Right hindlimb (tissue), 1 donor: ENCODE measurements at regions not wholly inside any gene's neighbourhood (a gene's known extent, or its start where the extent isn't known, plus 50 kb on each side); places are given as distances from the start of the nearest gene placed in this dataset.
"Not testable (repeated sequence)": the region's sequence is repeated elsewhere in the genome, so short reads cannot be mapped to it uniquely, and the experiment has no call there.

Source experiments
- DNase-seq: peaks from one replicate; pipeline ENCODE4 v3.0.0-alpha.2; 2018

DNA sequence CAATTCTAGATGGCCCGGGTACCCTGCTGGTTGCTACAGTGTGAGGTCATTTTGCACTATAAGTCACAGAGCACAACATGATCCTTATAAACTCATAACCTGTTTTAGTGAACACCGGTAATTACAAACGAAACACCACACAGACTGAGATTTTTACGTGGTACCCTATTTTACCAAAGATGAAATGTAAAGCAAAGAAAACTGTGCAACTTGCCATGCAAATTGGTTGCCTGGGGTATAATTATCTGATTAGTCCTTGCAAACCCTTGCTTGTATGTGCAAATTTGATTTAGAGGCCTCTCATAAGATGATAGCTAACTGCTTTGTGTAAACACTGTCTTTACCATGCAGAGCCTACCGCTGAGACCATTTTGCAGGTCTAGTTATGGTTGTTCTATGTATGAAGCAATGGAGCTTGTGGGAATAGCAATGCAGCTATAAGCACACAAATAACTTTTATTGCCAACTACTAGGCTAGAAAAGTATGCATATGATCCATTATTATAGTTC lies 372.1 kb upstream of the FAR2 start:
- DNase-seq, result no peak

DNA sequence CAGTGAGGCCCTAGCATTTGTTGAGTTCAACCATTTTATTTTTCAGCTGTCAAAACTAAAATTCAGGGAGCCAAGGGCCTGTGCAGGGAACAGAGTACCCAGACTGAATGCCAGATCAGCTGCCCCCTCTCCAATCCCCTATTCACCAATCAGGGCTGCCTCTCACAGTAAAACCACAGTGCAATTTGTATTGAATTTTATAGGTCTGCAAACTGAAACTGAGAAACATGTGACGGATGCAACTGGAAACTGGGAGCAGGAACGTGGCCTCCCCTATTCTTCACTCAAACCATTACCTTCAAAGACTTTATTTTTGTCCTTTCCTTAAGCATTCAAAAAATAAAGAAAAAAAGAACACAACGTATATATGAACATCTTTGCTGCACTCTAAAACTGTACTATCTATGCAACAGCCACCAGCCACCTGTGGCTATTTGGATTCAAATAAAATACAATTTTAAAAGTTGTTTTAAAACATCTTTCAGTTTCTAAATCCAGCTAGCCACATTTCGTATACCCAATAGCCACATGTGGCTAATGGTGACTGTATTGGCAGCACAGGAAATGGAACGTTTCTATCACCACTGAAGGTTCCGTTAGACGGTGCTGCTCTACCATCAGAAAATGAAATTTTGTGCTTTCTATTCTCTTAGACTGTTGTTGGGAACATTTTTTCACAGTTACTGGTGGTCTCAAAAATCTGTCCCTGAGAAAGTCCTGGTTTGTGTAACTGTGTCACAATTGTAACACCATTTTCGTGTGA lies 371.3 kb upstream of the FAR2 start:
- no peak for DNase-seq

- DNase-seq, result no peak
Measured at GRCh38 chr12:28780096-28780495, 369.0 kb upstream of the FAR2 start.

- no peak for DNase-seq
Measured at GRCh38 chr12:28780960-28781359, 368.1 kb upstream of the FAR2 start.

GRCh38 chr12:28781671-28782652 lies 367.1 kb upstream of the FAR2 start:
- DNase-seq, result no peak

GRCh38 chr12:28782812-28783211 lies 366.3 kb upstream of the FAR2 start:
- DNase-seq, result no peak

GRCh38 chr12:28787151-28787550 lies 361.9 kb upstream of the FAR2 start:
- DNase-seq, result no peak

DNA sequence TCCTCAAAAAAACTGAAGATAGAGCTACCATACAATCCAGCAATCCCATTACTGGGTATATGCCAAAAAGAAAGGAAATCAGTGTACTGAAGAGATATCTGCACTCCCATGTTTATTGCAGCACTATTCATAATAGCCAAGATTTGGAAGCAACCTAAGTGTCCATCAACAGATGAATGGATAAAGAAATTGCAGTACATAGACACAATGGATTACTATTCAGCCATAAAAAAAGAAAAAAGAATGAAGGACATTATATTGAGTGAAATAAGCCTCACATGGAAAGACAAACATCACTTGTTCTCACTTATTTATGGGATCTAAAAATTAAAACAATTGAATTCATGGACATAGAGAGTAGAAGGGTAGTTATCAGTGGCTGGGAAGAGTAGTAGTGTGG lies 360.8 kb upstream of the FAR2 start:
- not testable (repeated sequence) for DNase-seq

GRCh38 chr12:28793581-28794151 lies 355.4 kb upstream of the FAR2 start:
- DNase-seq, result no peak

DNA sequence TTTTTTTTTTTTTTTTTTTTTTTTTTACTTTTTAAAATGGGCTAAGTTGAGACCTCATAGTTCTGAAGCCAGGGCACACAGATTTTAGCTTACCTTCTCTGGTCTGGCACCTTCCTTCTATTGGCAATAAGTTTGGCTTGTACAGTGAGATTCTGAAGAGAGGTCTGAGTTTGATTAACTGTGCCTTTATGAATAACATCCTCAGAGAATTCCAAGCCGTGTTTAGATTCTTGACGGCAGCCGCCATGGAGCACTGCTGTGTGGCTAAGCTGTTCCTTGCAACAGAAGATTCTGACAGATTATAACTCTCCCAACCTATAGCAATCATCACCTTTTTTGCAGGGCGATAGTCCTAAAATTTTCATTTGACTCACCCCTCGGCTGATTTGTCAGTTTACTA lies 354.9 kb upstream of the FAR2 start:
- DNase-seq, result no peak

DNA sequence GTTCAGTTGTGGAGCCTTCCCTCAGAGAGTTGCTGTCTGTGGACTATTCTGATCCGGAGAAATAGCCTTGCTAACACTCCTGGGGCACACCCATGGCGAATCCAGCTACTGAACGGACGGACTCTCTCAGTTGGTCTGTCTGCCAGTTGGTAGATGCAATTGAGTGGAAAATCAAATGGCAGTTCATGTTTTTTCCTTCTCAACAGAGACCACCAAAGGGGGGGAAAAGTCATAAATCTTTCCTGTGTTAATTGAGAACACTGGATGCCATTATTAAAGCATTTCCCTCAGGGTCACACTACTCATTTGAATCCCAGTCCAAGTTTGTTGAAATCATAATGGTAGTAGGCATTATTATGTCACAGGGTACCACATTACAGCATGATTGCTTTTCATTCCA lies 354.3 kb upstream of the FAR2 start:
- DNase-seq, result no peak

GRCh38 chr12:28795311-28795710 lies 353.8 kb upstream of the FAR2 start:
- DNase-seq, result no peak

DNA sequence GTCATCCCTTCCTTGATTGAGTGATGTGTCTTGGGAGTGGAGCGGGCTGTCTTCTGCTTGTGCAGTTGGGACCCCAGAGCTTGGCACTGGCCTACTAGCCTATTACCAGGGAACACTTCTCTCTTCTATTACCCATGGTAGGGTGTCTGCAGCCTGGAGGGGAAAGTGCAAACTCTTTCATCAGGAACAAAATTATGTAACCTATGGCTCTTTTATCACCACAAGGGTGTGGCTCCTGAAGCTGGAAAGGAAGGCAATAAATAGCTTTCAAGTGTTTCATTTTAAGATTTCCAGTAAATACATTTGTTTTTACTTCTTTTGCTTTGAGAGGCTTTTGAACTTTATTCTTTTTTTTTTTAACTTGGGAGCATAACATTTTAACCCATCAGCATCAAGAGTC lies 349.7 kb upstream of the FAR2 start:
- DNase-seq, result no peak

DNA sequence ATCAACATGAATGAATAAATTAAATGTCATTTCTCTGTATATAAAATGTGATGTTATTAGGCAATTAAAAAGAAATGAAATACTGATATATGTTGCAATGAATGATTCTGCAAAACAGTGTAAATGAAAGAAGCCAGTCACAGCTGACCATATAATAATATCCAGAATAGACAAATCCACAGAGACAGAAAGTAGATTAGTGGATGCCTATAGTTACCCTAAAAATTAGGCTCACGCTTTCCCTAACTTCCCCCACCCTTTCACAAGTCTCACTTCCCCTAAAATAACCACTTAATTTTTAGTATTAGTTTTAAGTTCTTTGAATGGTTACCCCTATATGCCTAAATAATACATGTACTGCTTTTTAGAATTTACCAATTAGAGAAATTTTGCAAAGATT lies 348.9 kb upstream of the FAR2 start:
- DNase-seq, result no peak

DNA sequence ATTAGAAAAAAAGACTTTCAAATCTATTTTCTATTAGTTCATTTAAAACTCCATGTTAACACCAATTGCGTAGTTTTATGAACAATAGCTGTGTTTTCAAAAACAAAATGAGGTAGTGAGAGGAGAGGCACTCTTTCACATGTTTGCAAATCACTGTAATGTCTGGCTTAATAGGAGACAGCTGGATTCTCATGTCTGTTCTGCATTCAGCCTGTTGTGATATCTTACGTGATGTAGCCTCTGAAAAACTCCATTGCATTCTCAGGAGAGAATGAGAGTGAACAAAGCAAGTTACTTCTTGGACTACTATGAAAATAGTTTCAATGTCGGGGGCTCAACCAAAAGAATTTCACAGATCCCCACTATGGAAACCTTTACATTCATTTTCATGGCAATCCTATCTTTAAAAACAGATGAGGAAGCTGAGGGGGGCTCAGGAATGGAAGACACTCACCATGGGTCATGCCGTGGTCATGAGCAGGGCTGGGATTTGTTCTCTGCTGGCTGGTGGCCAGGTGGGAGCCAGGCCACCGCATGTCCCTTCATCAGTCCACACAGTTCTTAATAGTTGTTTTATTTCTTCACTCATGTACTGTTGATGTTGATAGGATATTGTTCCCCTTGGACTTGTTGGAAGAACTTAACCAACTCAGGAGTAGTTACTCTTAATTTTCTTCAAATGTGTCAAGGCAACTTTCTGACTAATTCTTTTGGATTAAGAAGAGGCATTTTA lies 346.2 kb upstream of the FAR2 start:
- no peak for DNase-seq

GRCh38 chr12:28807535-28807934 lies 341.5 kb upstream of the FAR2 start:
- DNase-seq, result no peak

- DNase-seq, result no peak
Measured at GRCh38 chr12:28811457-28811856, 337.6 kb upstream of the FAR2 start.

DNA sequence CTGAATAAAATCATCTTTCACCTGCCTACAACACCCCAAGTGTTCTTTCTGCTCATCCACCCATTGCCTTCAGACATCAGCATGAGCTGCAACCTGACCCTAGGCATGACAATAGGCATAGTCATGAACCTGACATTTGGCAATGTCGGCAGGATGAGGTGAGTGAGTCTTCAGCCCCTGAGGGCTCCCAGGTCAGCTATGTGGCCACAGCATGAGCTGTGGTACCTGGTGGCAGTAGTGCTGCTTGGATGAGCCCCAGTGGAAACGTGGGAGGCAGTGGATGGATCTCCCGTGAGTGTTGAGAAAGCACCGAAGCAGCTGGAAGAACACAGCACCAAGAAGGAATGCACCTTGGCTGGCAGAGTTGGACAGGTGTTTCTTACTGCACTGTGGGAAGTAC lies 334.8 kb upstream of the FAR2 start:
- DNase-seq, result no peak

GRCh38 chr12:28817524-28817923 lies 331.6 kb upstream of the FAR2 start:
- DNase-seq, result no peak

DNA sequence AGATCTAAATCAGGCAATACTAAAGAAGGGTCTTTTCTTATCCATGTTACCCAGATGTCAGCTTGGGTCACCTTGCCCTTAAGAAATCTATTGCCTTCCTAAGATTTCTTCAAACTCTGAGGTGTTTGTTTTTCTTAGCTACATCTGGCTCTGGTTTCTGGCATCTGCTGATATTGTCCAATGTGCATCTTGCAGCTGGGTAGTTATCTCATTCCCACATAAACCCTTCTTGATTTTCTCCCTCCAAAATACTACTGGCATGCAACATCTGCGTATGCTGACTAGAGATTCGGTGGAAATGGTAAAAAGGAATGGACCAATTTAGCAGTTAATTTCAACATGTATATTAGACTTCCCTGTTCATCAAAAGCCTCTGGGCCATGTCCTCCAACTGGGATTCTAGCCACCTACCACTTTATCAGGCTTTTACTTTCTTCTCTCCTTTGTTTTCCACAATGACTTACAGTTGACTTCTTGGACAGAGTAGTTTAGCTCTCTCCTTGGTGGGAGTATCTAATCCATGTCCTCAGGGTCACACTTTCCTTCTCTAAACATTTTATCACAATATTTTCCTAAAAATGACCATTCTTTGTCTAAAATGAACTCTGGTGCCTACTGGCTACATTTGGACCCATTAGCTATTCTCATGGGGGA lies 324.8 kb upstream of the FAR2 start:
- DNase-seq, result no peak

DNA sequence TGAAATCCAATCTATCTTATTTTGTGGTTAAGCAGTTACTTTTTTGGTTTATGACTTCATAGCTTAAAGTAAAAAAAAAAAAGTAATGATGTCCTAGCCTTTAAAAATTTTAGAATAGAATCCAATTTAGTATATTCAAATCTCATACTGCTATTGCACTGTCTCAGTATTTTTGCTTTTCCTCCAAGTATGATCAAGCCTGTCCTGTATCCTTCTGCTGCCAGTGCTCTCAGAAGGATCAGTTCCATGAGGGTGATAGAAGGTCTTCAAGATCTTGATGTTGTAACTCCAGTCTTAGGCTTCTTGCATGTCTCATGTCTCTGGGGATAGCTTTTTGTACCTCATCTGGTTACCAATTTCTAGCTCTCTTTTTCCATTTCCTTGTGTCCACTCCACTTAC lies 324.2 kb upstream of the FAR2 start:
- no peak for DNase-seq

DNA sequence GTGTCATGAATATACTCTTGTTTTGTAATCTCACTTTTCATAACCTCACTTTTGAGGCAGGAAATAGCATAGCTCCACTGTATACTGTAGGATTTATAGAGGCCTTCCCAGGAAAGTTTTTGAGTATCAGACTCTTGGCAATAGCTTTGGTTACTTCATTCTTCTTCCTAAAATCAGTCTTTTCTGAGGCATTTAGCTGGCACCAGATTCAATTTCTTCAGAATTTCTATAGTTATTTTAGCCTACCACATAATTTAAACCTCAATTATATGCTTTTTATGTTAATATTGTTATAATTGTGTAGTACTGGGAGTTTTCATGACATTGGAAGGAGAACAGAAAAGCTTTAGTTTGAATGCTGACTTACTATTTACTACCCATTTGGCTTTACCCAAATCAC lies 322.3 kb upstream of the FAR2 start:
- no peak for DNase-seq
